ENCODE measurements at regions not wholly inside any gene's neighbourhood (a gene's known extent, or its start where the extent isn't known, plus 50 kb on each side); places are given as distances from the start of the nearest gene placed in this dataset.

DNA sequence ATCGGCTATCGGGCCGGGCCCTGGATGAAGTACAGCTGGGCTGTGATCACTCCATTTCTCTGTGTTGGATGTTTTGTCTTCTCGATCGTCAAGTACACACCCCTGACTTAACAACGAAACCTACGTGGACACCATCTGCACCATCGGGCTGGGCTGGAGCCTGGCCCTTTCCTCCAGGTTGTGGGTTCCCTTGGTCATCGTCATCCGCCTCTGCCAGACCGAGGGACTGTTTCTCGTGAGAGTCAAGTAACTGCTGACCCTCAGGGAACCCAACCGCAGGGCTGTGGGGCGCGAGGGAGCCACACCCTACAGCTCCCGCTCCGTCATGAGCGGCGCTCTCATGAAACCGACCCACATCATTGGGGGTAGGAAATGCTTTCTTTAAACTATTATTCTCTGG lies 842.4 kb upstream of the TMPRSS15 start:
- no peak for DNase-seq (ENCODE audit: unreplicated experiment)
- H3K36me3 Mint-ChIP-seq (ENCODE audit: insufficient read depth, unreplicated experiment): no peaks in the 10 kb centered on the region
- TF ChIP-seq CTCF (IDR thresholded peaks at IDR 0.05; ENCODE audit: unreplicated experiment): no peak
- intact Hi-C loops (cut with micrococcal nuclease): no loop called here
- ChIA-PET CTCF (interaction anchor here (0.6 to 0.7 kb wide), 2 partner anchors 103 to 191 kb away, joined by 3 read pairs; no protein-coding TSS in a partner anchor), POLR2A (no interaction called here)
- no peak overlapping the region for H3K27ac Mint-ChIP-seq (ENCODE audit: low read depth, unreplicated experiment)
- H3K27me3 Mint-ChIP-seq (ENCODE audit: insufficient read depth, unreplicated experiment): no peaks in the 10 kb centered on the region
- no peak overlapping the region for H3K4me3 Mint-ChIP-seq (ENCODE audit: unreplicated experiment)
- BruUV-seq (replicated peaks): no TSS peak
- peaks cover 6% of the 10 kb centered on the region for H3K4me1 Mint-ChIP-seq (ENCODE audit: insufficient read depth, unreplicated experiment)
- H3K9me3 Mint-ChIP-seq (ENCODE audit: unreplicated experiment): peaks cover 4% of the 10 kb centered on the region

DNA sequence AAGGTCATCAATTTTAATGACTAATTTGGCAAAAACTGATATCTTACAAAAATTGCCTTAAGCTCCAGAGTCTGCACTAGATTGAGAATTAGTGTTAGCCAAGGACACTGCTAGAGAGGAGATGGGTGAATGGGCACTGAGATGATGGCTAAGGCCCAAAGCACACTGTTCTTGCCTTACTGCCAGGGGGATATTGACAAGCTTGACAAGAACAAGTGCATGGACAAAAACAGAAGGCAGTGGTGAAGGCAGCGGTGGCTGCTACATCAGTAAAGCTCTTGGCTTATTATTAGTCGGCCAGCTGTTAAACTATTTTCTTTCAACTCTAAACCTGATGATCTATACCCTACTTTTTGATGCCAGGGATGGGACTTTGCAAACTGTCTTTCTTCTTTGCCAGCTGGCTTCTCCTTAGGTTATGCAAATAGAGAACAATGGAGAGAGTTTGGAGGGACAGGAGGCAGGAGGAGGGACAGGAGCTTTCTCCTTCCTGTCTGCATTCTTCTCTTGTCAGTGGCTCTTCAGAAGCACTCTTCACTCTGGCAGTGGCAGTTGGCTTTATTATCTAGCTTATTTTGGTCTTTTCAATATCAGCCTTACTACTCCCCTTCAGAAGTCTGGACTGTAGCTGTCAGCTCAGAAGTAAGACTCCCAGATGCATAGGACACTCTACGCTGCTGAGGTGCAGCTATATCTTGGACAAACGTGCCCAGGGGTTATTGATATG lies 853.5 kb upstream of the TMPRSS15 start:
- ChIA-PET CTCF (interaction anchor here (0.7 to 0.8 kb wide), 2 partner anchors 54 to 789 kb away, joined by 3 read pairs; no protein-coding TSS in a partner anchor), POLR2A (no interaction called here)
- H3K27me3 Mint-ChIP-seq (ENCODE audit: insufficient read depth, unreplicated experiment): no peaks in the 10 kb centered on the region
- H3K36me3 Mint-ChIP-seq (ENCODE audit: insufficient read depth, unreplicated experiment): no peaks in the 10 kb centered on the region
- no peaks in the 10 kb centered on the region for H3K4me1 Mint-ChIP-seq (ENCODE audit: insufficient read depth, unreplicated experiment)
- H3K9me3 Mint-ChIP-seq (ENCODE audit: unreplicated experiment): no peaks in the 10 kb centered on the region
- BruUV-seq (replicated peaks): no TSS peak
- DNase-seq (ENCODE audit: unreplicated experiment): no peak
- intact Hi-C loops (cut with micrococcal nuclease): no loop called here
- H3K4me3 Mint-ChIP-seq (ENCODE audit: unreplicated experiment): no peak overlapping the region
- TF ChIP-seq CTCF (IDR thresholded peaks at IDR 0.05; ENCODE audit: unreplicated experiment): no peak
- no peak overlapping the region for H3K27ac Mint-ChIP-seq (ENCODE audit: low read depth, unreplicated experiment)

- no TSS peak for BruUV-seq (replicated peaks)
- H3K9me3 Mint-ChIP-seq (ENCODE audit: unreplicated experiment): peaks cover 12% of the 10 kb centered on the region
- ChIA-PET CTCF (interaction anchor here (0.6 to 0.7 kb wide), 3 partner anchors 255 to 865 kb away, joined by 3 to 5 read pairs (median 3); no protein-coding TSS in a partner anchor), POLR2A (no interaction called here)
- H3K4me1 Mint-ChIP-seq (ENCODE audit: insufficient read depth, unreplicated experiment): no peaks in the 10 kb centered on the region
- no peak overlapping the region for H3K4me3 Mint-ChIP-seq (ENCODE audit: unreplicated experiment)
- H3K27me3 Mint-ChIP-seq (ENCODE audit: insufficient read depth, unreplicated experiment): no peaks in the 10 kb centered on the region
- no peak for TF ChIP-seq CTCF (IDR thresholded peaks at IDR 0.05; ENCODE audit: unreplicated experiment)
- no peaks in the 10 kb centered on the region for H3K36me3 Mint-ChIP-seq (ENCODE audit: insufficient read depth, unreplicated experiment)
- DNase-seq (ENCODE audit: unreplicated experiment): no peak
- no peak overlapping the region for H3K27ac Mint-ChIP-seq (ENCODE audit: low read depth, unreplicated experiment)
- intact Hi-C loops (cut with micrococcal nuclease): no loop called here
Measured at GRCh38 chr21:19261731-19262376, 858.3 kb upstream of the TMPRSS15 start.

DNA sequence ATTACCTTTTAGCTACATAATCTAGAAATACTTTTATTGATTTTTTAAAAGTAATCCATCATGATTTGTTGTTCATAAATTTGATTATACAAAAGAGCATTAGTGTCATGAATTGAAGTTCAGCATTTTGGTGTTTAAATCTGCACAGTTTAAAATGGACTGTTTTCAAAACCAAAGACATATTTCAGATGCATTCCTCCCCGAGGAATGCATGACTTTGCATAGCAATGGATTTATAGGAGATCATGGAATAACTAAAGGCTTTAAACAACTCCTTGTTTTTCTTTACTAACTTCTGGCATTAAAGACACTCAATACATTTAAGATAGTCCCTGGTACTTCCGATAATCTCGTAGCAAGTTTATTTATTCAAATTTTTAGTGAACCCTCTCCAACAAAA lies 863.1 kb upstream of the TMPRSS15 start:
- Mint-ChIP-seq H3K4me3 (ENCODE audit: unreplicated experiment) (no peak overlapping the region), H3K27me3 (ENCODE audit: insufficient read depth, unreplicated experiment) (no peaks in the 10 kb centered on the region), H3K9me3 (ENCODE audit: unreplicated experiment) (peaks cover 18% of the 10 kb centered on the region), H3K36me3 (ENCODE audit: insufficient read depth, unreplicated experiment) (no peaks in the 10 kb centered on the region), H3K4me1 (ENCODE audit: insufficient read depth, unreplicated experiment) (no peaks in the 10 kb centered on the region), H3K27ac (ENCODE audit: low read depth, unreplicated experiment) (no peak overlapping the region)
- intact Hi-C loops (cut with micrococcal nuclease): no loop called here
- no TSS peak for BruUV-seq (replicated peaks)
- TF ChIP-seq CTCF (IDR thresholded peaks at IDR 0.05; ENCODE audit: unreplicated experiment): no peak
- ChIA-PET CTCF (no interaction called here), POLR2A (no interaction called here)
- DNase-seq (ENCODE audit: unreplicated experiment): no peak
